ENCODE measurements at regions not wholly inside any gene's neighbourhood (a gene's known extent, or its start where the extent isn't known, plus 50 kb on each side); places are given as distances from the start of the nearest gene placed in this dataset.

- Histone ChIP-seq H3K27me3 (replicated peaks; ENCODE audit: insufficient read depth, low read depth, low read length, poor library complexity) (no peaks in the 10 kb centered on the region), H3K27ac (ENCODE audit: low read depth, low read length, poor library complexity, severe bottlenecking) (no peak overlapping the region), H3K4me3 (ENCODE audit: low read depth, low read length, poor library complexity, severe bottlenecking) (no peak overlapping the region), H3K4me1 (ENCODE audit: insufficient read depth, low read length, poor library complexity, severe bottlenecking) (no peaks in the 10 kb centered on the region), H3K36me3 (ENCODE audit: insufficient read depth, low read length, poor library complexity, severe bottlenecking) (no peaks in the 10 kb centered on the region), H3K9me3 (ENCODE audit: low read depth, low read length, poor library complexity, severe bottlenecking) (no peaks in the 10 kb centered on the region)
- BruUV-seq (replicated peaks), result no TSS peak
- no peak for DNase-seq (ENCODE audit: low spot score)
- TF ChIP-seq, protein P1, sequence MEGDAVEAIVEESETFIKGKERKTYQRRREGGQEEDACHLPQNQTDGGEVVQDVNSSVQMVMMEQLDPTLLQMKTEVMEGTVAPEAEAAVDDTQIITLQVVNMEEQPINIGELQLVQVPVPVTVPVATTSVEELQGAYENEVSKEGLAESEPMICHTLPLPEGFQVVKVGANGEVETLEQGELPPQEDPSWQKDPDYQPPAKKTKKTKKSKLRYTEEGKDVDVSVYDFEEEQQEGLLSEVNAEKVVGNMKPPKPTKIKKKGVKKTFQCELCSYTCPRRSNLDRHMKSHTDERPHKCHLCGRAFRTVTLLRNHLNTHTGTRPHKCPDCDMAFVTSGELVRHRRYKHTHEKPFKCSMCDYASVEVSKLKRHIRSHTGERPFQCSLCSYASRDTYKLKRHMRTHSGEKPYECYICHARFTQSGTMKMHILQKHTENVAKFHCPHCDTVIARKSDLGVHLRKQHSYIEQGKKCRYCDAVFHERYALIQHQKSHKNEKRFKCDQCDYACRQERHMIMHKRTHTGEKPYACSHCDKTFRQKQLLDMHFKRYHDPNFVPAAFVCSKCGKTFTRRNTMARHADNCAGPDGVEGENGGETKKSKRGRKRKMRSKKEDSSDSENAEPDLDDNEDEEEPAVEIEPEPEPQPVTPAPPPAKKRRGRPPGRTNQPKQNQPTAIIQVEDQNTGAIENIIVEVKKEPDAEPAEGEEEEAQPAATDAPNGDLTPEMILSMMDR (conservative IDR thresholded peaks at IDR 0.05; ENCODE audit: low read depth, low read length), result no peak
- TF ChIP-seq EZH2 (IDR thresholded peaks at IDR 0.05; ENCODE audit: borderline replicate concordance, low read depth, low read length, poor library complexity, severe bottlenecking), result no peak
- CTCF ChIA-PET, result no interaction called here
- intact Hi-C loops (cut with micrococcal nuclease; ENCODE audit: unreplicated experiment), result no loop called here
- POLR2A ChIA-PET (ENCODE audit: low non-redundant PET), result no interaction called here
Measured at GRCh38 chr5:124245276-124245675, 501.2 kb downstream of the ZNF608 start.

- H3K27ac ChIP-seq (ENCODE audit: low read depth, low read length, poor library complexity, severe bottlenecking), result no peak overlapping the region
- DNase-seq (ENCODE audit: low spot score), result no peak
- no peak for TF ChIP-seq EZH2 (IDR thresholded peaks at IDR 0.05; ENCODE audit: borderline replicate concordance, low read depth, low read length, poor library complexity, severe bottlenecking)
- TF ChIP-seq, protein P1 (conservative IDR thresholded peaks at IDR 0.05; ENCODE audit: low read depth, low read length), result no peak
- no peak overlapping the region for H3K4me3 ChIP-seq (ENCODE audit: low read depth, low read length, poor library complexity, severe bottlenecking)
- H3K36me3 ChIP-seq (ENCODE audit: insufficient read depth, low read length, poor library complexity, severe bottlenecking), result no peaks in the 10 kb centered on the region
- no peaks in the 10 kb centered on the region for H3K27me3 ChIP-seq (replicated peaks; ENCODE audit: insufficient read depth, low read depth, low read length, poor library complexity)
- H3K9me3 ChIP-seq (ENCODE audit: low read depth, low read length, poor library complexity, severe bottlenecking), result no peaks in the 10 kb centered on the region
- CTCF ChIA-PET, result no interaction called here
- POLR2A ChIA-PET (ENCODE audit: low non-redundant PET), result no interaction called here
- intact Hi-C loops (cut with micrococcal nuclease; ENCODE audit: unreplicated experiment), result no loop called here
- no TSS peak for BruUV-seq (replicated peaks)
- H3K4me1 ChIP-seq (ENCODE audit: insufficient read depth, low read length, poor library complexity, severe bottlenecking), result no peaks in the 10 kb centered on the region
Measured at GRCh38 chr5:124240732-124241131, 505.7 kb downstream of the ZNF608 start.

DNA sequence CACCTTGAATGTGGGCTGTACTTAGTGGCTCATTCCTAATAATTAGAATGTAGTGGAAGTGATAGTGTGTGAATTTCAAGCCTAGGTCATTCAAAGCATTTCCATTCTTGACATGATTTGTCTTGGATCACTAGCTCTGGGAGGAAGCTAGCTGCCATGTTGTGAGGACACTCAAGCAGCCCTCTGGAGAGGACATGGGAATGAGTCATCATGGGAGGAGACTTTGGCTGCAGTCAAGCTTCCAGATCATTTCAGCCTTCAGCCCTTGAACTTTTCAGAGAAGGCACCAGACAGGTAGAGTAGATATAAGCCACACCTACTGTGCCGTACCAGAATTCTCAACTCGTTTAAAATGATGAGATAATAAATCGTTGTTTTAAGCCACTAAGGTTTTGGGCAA is 506.9 kb downstream of the ZNF608 start:
- no peak for DNase-seq (ENCODE audit: low spot score)
- H3K4me1 ChIP-seq (ENCODE audit: insufficient read depth, low read length, poor library complexity, severe bottlenecking), result no peaks in the 10 kb centered on the region
- H3K27me3 ChIP-seq (replicated peaks; ENCODE audit: insufficient read depth, low read depth, low read length, poor library complexity), result no peaks in the 10 kb centered on the region
- no peak overlapping the region for H3K27ac ChIP-seq (ENCODE audit: low read depth, low read length, poor library complexity, severe bottlenecking)
- ChIA-PET POLR2A (ENCODE audit: low non-redundant PET) (no interaction called here), CTCF (no interaction called here)
- intact Hi-C loops (cut with micrococcal nuclease; ENCODE audit: unreplicated experiment), result no loop called here
- H3K36me3 ChIP-seq (ENCODE audit: insufficient read depth, low read length, poor library complexity, severe bottlenecking), result no peaks in the 10 kb centered on the region
- H3K9me3 ChIP-seq (ENCODE audit: low read depth, low read length, poor library complexity, severe bottlenecking), result no peaks in the 10 kb centered on the region
- H3K4me3 ChIP-seq (ENCODE audit: low read depth, low read length, poor library complexity, severe bottlenecking), result no peak overlapping the region
- no TSS peak for BruUV-seq (replicated peaks)
- TF ChIP-seq, protein P1 (conservative IDR thresholded peaks at IDR 0.05; ENCODE audit: low read depth, low read length), result no peak
- no peak for TF ChIP-seq EZH2 (IDR thresholded peaks at IDR 0.05; ENCODE audit: borderline replicate concordance, low read depth, low read length, poor library complexity, severe bottlenecking)
